ENCODE measurements at regions not wholly inside any gene's neighbourhood (a gene's known extent, or its start where the extent isn't known, plus 50 kb on each side); places are given as distances from the start of the nearest gene placed in this dataset.

DNA sequence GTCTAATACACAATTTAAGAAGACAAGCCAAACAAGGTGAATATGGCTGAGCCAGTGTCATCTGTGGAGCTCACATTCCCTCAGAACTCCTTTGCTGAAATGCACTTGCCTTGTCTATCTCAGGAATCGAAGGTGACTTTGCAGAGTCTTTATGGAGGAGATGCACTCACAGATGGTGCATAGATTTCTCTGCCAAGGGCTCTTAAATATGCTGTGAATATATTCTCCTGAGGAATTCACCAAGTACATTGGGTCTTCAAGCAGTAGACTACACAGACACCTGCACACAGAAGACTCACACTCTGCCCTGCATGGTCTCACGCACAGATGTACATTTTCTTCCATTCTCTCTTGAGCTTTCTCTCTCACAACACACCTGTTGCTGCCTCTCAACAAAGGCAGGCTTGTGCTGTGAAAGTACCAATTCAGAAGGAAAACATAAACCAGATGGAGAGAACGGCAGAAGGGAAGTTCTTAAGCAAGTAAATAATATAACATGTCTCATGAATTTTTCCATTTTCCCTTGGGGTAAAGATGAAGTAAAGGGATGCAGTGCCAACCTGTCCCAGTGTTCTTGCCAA is 174.7 kb downstream of the DLEU7 start:
- no peak overlapping the region for H3K4me3 ChIP-seq (ENCODE audit: low read depth, low read length)
- in situ Hi-C loops (cut with HindIII; ENCODE audit: low sequenced_read_pairs), result no loop called here
- no peak for DNase-seq (ENCODE audit: low read depth)
- TF ChIP-seq, protein P1, sequence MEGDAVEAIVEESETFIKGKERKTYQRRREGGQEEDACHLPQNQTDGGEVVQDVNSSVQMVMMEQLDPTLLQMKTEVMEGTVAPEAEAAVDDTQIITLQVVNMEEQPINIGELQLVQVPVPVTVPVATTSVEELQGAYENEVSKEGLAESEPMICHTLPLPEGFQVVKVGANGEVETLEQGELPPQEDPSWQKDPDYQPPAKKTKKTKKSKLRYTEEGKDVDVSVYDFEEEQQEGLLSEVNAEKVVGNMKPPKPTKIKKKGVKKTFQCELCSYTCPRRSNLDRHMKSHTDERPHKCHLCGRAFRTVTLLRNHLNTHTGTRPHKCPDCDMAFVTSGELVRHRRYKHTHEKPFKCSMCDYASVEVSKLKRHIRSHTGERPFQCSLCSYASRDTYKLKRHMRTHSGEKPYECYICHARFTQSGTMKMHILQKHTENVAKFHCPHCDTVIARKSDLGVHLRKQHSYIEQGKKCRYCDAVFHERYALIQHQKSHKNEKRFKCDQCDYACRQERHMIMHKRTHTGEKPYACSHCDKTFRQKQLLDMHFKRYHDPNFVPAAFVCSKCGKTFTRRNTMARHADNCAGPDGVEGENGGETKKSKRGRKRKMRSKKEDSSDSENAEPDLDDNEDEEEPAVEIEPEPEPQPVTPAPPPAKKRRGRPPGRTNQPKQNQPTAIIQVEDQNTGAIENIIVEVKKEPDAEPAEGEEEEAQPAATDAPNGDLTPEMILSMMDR (IDR thresholded peaks at IDR 0.05; ENCODE audit: low read depth, low read length, missing control alignments), result no peak

DNA sequence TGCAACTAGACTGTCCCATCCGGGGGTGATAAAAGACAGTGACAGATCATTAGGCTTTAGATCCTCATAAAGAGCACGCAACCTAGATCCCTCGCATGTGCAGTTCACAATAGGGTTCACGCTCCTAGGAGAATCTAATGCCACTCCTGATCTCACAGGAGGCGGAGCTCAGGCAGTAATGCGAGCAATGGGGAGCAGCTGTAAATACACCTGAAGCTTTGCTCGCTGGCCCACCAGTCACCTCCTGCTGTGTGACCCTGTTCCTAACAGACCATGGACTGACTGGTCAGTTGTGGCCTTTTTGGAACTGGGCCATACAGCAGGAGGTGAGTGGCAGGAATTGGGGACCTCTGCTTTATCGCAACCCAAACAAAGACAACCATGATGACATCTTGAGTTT is 173.2 kb downstream of the DLEU7 start:
- no peak for DNase-seq (ENCODE audit: low read depth)
- in situ Hi-C loops (cut with HindIII; ENCODE audit: low sequenced_read_pairs), result no loop called here
- TF ChIP-seq, protein P1 (IDR thresholded peaks at IDR 0.05; ENCODE audit: low read depth, low read length, missing control alignments), result no peak
- H3K4me3 ChIP-seq (ENCODE audit: low read depth, low read length), result no peak overlapping the region

DNA sequence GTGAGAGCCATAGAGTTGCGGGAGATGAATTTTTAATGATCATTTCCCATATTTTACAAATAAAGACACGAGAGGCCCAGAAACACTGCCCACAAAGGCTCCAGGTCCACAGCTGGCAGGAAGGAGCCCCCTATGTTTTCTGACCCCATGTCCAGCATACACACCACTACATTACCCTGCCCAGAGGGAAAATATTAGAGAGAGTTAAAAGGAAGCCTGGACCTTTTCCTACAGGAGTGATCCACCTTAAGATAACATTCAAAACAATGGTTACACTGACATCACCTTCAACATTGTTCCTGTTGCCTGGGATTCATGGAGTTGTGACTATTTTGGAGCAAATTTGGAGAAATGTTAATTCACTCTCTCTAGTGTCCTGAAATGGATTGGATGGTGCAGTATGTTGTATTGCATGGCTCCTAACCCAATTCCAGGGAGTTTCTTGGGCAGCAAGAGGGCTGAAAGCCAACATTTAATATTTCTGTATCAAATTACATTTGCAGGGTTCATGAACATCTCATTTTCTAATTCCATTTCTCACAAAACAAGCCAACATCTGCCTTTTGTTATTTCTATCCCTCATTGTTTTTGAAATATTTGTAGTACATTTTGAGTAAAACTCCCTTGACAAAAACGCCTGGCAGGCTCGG is 172.5 kb downstream of the DLEU7 start:
- in situ Hi-C loops (cut with HindIII; ENCODE audit: low sequenced_read_pairs), result no loop called here
- no peak for DNase-seq (ENCODE audit: low read depth)
- H3K4me3 ChIP-seq (ENCODE audit: low read depth, low read length), result no peak overlapping the region
- TF ChIP-seq, protein P1 (IDR thresholded peaks at IDR 0.05; ENCODE audit: low read depth, low read length, missing control alignments), result no peak

DNA sequence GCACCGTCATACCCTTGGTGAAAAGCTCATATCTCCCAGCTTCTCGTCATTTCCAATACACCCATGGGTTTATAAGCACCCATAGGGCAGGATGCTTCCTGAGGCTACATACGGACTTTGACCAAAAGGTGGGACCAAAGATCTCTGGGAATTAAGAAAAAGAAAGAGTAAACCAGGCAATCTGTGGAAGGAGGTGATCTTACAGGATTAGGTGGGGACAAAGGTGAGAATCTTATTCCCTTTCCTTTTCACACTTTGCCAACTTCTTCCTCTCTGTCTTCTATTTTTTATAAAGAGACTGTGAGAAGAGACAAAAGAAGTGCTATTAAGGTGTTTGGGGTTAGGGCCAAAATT is 172.0 kb downstream of the DLEU7 start:
- TF ChIP-seq, protein P1 (IDR thresholded peaks at IDR 0.05; ENCODE audit: low read depth, low read length, missing control alignments), result no peak
- in situ Hi-C loops (cut with HindIII; ENCODE audit: low sequenced_read_pairs), result no loop called here
- H3K4me3 ChIP-seq (ENCODE audit: low read depth, low read length), result no peak overlapping the region
- no peak for DNase-seq (ENCODE audit: low read depth)

DNA sequence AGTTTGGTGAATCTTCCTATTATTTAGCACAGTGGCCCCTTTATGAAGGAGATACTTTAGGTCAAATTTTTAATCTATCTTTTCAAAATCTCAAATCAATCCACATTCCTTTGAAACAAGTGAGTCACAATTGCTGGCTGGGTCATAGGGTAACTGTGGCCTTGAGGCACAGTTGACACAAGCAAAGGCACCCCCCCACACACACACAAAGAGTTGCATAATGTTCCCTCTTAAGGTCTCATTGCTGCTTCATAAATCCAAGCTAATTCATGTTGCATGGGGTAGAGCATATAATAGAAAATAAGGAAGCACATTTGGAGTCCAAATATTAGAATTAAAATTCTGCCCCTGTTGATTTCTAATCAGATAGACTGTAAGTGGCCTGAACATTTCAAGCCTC is 171.5 kb downstream of the DLEU7 start:
- in situ Hi-C loops (cut with HindIII; ENCODE audit: low sequenced_read_pairs), result no loop called here
- TF ChIP-seq, protein P1 (IDR thresholded peaks at IDR 0.05; ENCODE audit: low read depth, low read length, missing control alignments), result no peak
- no peak overlapping the region for H3K4me3 ChIP-seq (ENCODE audit: low read depth, low read length)
- DNase-seq (ENCODE audit: low read depth), result no peak

DNA sequence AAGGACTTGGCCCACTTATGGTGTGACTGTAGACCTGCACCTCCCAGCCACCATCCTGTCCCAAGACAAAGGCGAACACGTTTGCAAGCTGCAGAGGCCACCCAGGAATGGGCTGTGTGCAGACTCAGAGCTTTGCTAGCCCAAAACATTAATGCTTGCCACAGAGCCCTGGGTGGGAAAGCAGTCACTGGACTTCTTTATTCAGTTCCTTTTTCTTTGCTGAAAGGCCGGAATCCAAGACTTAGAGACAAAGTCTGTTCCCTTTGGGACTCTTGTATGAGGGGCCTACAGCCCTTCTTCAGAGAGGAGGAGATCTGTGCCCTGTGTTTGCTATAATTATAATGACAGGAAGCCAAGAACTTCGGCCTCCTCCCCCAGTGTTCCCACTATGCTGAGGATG is 167.8 kb downstream of the DLEU7 start:
- no peak for DNase-seq (ENCODE audit: low read depth)
- H3K4me3 ChIP-seq (ENCODE audit: low read depth, low read length), result no peak overlapping the region
- TF ChIP-seq, protein P1 (IDR thresholded peaks at IDR 0.05; ENCODE audit: low read depth, low read length, missing control alignments), result no peak
- in situ Hi-C loops (cut with HindIII; ENCODE audit: low sequenced_read_pairs), result no loop called here

Measured in astrocyte of the cerebellum (primary cell).